K562 (cell line): ENCODE measurements at regions not wholly inside any gene's neighbourhood (a gene's known extent, or its start where the extent isn't known, plus 50 kb on each side); places are given as distances from the start of the nearest gene placed in this dataset.

Experiments used
- ATAC-seq: fragments of 200-7000 bp; cut with Tn5 transposase; 3 replicates; pipeline ENCODE4 v1.9.1; 2020; ENCODE audit warnings: moderate library complexity
- BruUV-seq: library from RNA; stranded (reverse); fragments of 400-500 nt; replicated peaks from 2 replicates; lab custom pipeline; 2021; lab: Mats Ljungman, UMichigan
- CTCF ChIA-PET: fragments of 300-600 bp; formaldehyde crosslinking; extraction: SDS; loops from one replicate; lab custom pipeline; 2021; ENCODE audit warnings: low intra/inter-chr PET ratio; lab: Yijun Ruan, JAX
- POLR2A ChIA-PET: fragments of 300-600, 350-650 bp; sonication (Branson Sonifier 250); formaldehyde crosslinking; extraction: SDS; loops from one replicate; lab custom pipeline; 2021; ENCODE audit warnings: antibody characterized with exemption, inconsistent platforms; lab: Yijun Ruan, JAX
- DNase-seq, 4 experiments: peaks; one replicate each; pipeline versions ENCODE4 v3.0.0 to v3.0.0-alpha.2; 2011 to 2018; ENCODE audit warnings: low spot score in 3 of 4, mixed read lengths in 3 of 4; ENCODE audit errors: extremely low read depth in 1 of 4
- FAIRE-seq: peaks from 2 replicates; lab custom pipeline; 2011; peaks lifted over from hg19 to GRCh38; lab: Jason Lieb, UNC
- H2AFZ ChIP-seq: 2 replicates; pipeline ENCODE4 v1.6.0; 2011; ENCODE audit warnings: low read depth, low read length, control low read depth, inconsistent platforms
- H3K27ac ChIP-seq: fragments of 200-600 bp; 3 replicates; pipeline ENCODE4 v1.8.0; 2011; ENCODE audit warnings: low read depth, mild to moderate bottlenecking, control low read depth, inconsistent platforms, low read length, moderate library complexity, mixed read lengths; ENCODE audit errors: extremely low read depth
- H3K27me3 ChIP-seq, 2 experiments: fragments of 300-600 bp in 1 of 2; 2 replicates in 1 of 2; 3 replicates in 1 of 2; pipeline versions ENCODE4 v1.6.0 to v1.8.0; 2011; ENCODE audit warnings: inconsistent platforms in 2 of 2, low read length in 2 of 2, mild to moderate bottlenecking in 1 of 2, mixed read lengths in 1 of 2, moderate library complexity in 1 of 2; ENCODE audit not compliant: control insufficient read depth in 2 of 2, insufficient read depth in 2 of 2
- H3K36me3 ChIP-seq: fragments of 300-600 bp; 3 replicates; pipeline ENCODE4 v1.8.0; 2011; ENCODE audit warnings: mild to moderate bottlenecking, low read length, inconsistent platforms; ENCODE audit not compliant: control insufficient read depth, insufficient read depth
- H3K4me1 ChIP-seq, 2 experiments: fragments of 200-600 bp in 1 of 2; replicated peaks in 1 of 2; 2 replicates in 1 of 2; 3 replicates in 1 of 2; pipeline versions ENCODE4 v1.5.1 to v1.8.0; 2011; ENCODE audit warnings: inconsistent platforms in 2 of 2, low read length in 2 of 2, mild to moderate bottlenecking in 1 of 2, mixed read lengths in 1 of 2, moderate library complexity in 1 of 2; ENCODE audit not compliant: control insufficient read depth in 2 of 2, insufficient read depth in 2 of 2
- H3K4me2 ChIP-seq: 2 replicates; pipeline ENCODE4 v1.6.1; 2011; ENCODE audit warnings: low read length, control low read depth, inconsistent platforms, mixed read lengths; ENCODE audit not compliant: insufficient read depth
- H3K4me3 ChIP-seq: fragments of 200-600 bp; sonication (generic), shearing (Covaris generic); 2 replicates; pipeline ENCODE4 v1.5.1; 2016; ENCODE audit warnings: control low read depth, inconsistent platforms
- H3K79me2 ChIP-seq: fragments of 200-600 bp; 3 replicates; pipeline ENCODE4 v1.8.0; 2011; ENCODE audit warnings: low read length, inconsistent platforms; ENCODE audit not compliant: control insufficient read depth, insufficient read depth
- H3K9ac ChIP-seq, 2 experiments: 2 replicates each; pipeline versions ENCODE4 v1.6.0 to v1.6.1; 2011; ENCODE audit warnings: low read depth in 2 of 2, low read length in 2 of 2, control low read depth in 1 of 2, inconsistent platforms in 1 of 2, mild to moderate bottlenecking in 1 of 2, mixed read lengths in 1 of 2; ENCODE audit not compliant: insufficient read depth in 1 of 2
- H3K9me1 ChIP-seq: one replicate; pipeline ENCODE4 v1.6.0; 2011; ENCODE audit warnings: inconsistent platforms, mild to moderate bottlenecking, low read length, moderate library complexity; ENCODE audit not compliant: control insufficient read depth, insufficient read depth
- H3K9me3 ChIP-seq: replicated peaks from 2 replicates; pipeline ENCODE4 v1.5.1; 2011; ENCODE audit warnings: low read depth, low read length, inconsistent platforms; ENCODE audit not compliant: control insufficient read depth, insufficient read depth
- H4K20me1 ChIP-seq: replicated peaks from 2 replicates; pipeline ENCODE4 v1.6.1; 2011; ENCODE audit warnings: low read length, inconsistent platforms, mixed read lengths; ENCODE audit not compliant: control insufficient read depth, insufficient read depth
- ARID2 ChIP-seq: fragments of 450-650 bp; IDR thresholded peaks from 2 replicates; pipeline ENCODE4 v1.6.1; 2017; ENCODE audit warnings: antibody characterized with exemption, mild to moderate bottlenecking
- ATF7 ChIP-seq: fragments of 450-650 bp; IDR thresholded peaks from 2 replicates; pipeline ENCODE4 v1.7.1; 2014; ENCODE audit warnings: mild to moderate bottlenecking, moderate library complexity
- CBFB ChIP-seq: sonication (generic); formaldehyde crosslinking; IDR thresholded peaks from 2 replicates; pipeline ENCODE4 v1.4.0; 2020; ENCODE audit warnings: mild to moderate bottlenecking, missing genetic modification reagents
- CHAMP1 ChIP-seq: fragments of 450-650 bp; IDR thresholded peaks from 2 replicates; pipeline ENCODE4 v1.6.1; 2016; ENCODE audit warnings: mild to moderate bottlenecking
- CHD4 ChIP-seq: fragments of 200-600 bp; sonication (generic); IDR thresholded peaks from 3 replicates; pipeline ENCODE4 v1.6.1; 2012; ENCODE audit warnings: low read depth, mild to moderate bottlenecking, mixed read lengths, low read length, inconsistent platforms; ENCODE audit not compliant: insufficient read depth, insufficient replicate concordance, poor library complexity, severe bottlenecking
- ELF4 ChIP-seq: fragments of 450-650 bp; formaldehyde crosslinking; IDR thresholded peaks from 2 replicates; pipeline ENCODE4 v1.4.0; 2022; ENCODE audit warnings: missing genetic modification characterization
- ETS2 ChIP-seq: IDR thresholded peaks from 2 replicates; pipeline ENCODE4 v1.6.1; 2016; ENCODE audit warnings: borderline replicate concordance, missing genetic modification characterization, mild to moderate bottlenecking, moderate library complexity, missing compliant biosample characterization; ENCODE audit not compliant: poor library complexity, severe bottlenecking
- FIP1L1 ChIP-seq: fragments of 200-400 bp; formaldehyde crosslinking; IDR thresholded peaks from 2 replicates; pipeline ENCODE4 v1.6.1; 2018; ENCODE audit warnings: mild to moderate bottlenecking, low read depth, low read length; ENCODE audit not compliant: poor library complexity, severe bottlenecking
- FOXK1 ChIP-seq: sonication (generic); formaldehyde crosslinking; IDR thresholded peaks from 2 replicates; pipeline ENCODE4 v1.8.0; 2022; ENCODE audit warnings: missing genetic modification reagents, mild to moderate bottlenecking, borderline replicate concordance
- NR2C1 ChIP-seq, 2 experiments: fragments of 450-650 bp; IDR thresholded peaks; 2 replicates each; pipeline ENCODE4 v1.6.1; 2017; ENCODE audit warnings: mild to moderate bottlenecking in 2 of 2, antibody characterized with exemption in 1 of 2, inconsistent platforms in 1 of 2, missing compliant biosample characterization in 1 of 2, missing genetic modification characterization in 1 of 2
- NR2C2 ChIP-seq, 2 experiments: fragments of 200-800 bp in 1 of 2; sonication (Bioruptor generic) in 1 of 2; sonication (generic) in 1 of 2; formaldehyde crosslinking in 1 of 2; IDR thresholded peaks; 2 replicates each; pipeline versions ENCODE4 v1.6.1 to v1.8.0; 2016 to 2022; ENCODE audit warnings: mild to moderate bottlenecking in 1 of 2, missing compliant biosample characterization in 1 of 2, missing genetic modification characterization in 1 of 2, missing genetic modification reagents in 1 of 2
- PTBP1 ChIP-seq: fragments of 200-400 bp; formaldehyde crosslinking; IDR thresholded peaks from 2 replicates; pipeline ENCODE4 v1.6.1; 2017; ENCODE audit warnings: low read depth, low read length
- SMAD4 ChIP-seq: fragments of 250-450 bp; sonication (Bioruptor Pico); conservative IDR thresholded peaks from 2 replicates; pipeline ENCODE4 v1.8.0; 2021; ENCODE audit warnings: inconsistent platforms, mild to moderate bottlenecking, moderate library complexity
- SP2 ChIP-seq: IDR thresholded peaks from 2 replicates; pipeline ENCODE4 v1.6.1; 2011; ENCODE audit warnings: mild to moderate bottlenecking, low read depth, low read length, moderate library complexity; ENCODE audit not compliant: poor library complexity, severe bottlenecking; ENCODE audit errors: extremely low read depth
- ZFPM2 ChIP-seq: fragments of 250-450 bp; sonication (Bioruptor Pico); IDR thresholded peaks from 2 replicates; pipeline ENCODE4 v1.5.1; 2022; ENCODE audit warnings: mild to moderate bottlenecking
- ZNF551 ChIP-seq: fragments of 250-450 bp; sonication (Bioruptor Pico); IDR thresholded peaks from 2 replicates; pipeline ENCODE4 v1.5.0; 2021; ENCODE audit warnings: mild to moderate bottlenecking, moderate library complexity
- WGBS: fragments of 100-300 bp; shearing (Covaris generic); methylation state at CpG from one replicate; pipeline ENCODE4 v1.1.6; 2016; ENCODE audit warnings: low coverage, mixed read lengths; ENCODE audit not compliant: insufficient coverage; ENCODE audit errors: missing lambda C conversion rate; 5-methylcytosine and 5-hydroxymethylcytosine counted together
- in situ Hi-C: fragments of 300-500 bp; cut with MboI; formaldehyde crosslinking; loops from 4 replicates; pipeline ENCODE4 v1.15.0; 2018; ENCODE audit warnings: inconsistent platforms, mixed read lengths
- intact Hi-C: fragments of 100-400 bp; cut with micrococcal nuclease; formaldehyde crosslinking; loops from 2 replicates; pipeline ENCODE4 v1.14.2; 2022
- TF ChIP-seq, protein P1 (sequence below): fragments of 250-450 bp; sonication (Bioruptor Pico); IDR thresholded peaks from 2 replicates; pipeline ENCODE4 v1.8.0; 2021; ENCODE audit warnings: moderate library complexity, mild to moderate bottlenecking, inconsistent platforms
- TF ChIP-seq, protein P2 (sequence below), 3 experiments: IDR thresholded peaks in 2 of 3; conservative IDR thresholded peaks in 1 of 3; 2 replicates each; pipeline ENCODE4 v1.5.1; 2011 to 2012; ENCODE audit warnings: low read length in 3 of 3, mild to moderate bottlenecking in 3 of 3, control low read depth in 2 of 3, improper control_type of control experiment in 1 of 3, inconsistent platforms in 1 of 3, low read depth in 1 of 3, mixed read lengths in 1 of 3, moderate library complexity in 1 of 3; ENCODE audit not compliant: insufficient read depth in 2 of 3

- DNase-seq (no peak), FAIRE-seq (no peak), ATAC-seq (no peak)
- Histone ChIP-seq H3K9ac (no peak overlapping the region), H3K4me2 (no peak overlapping the region), H2AFZ (no peak overlapping the region), H3K9me1 (no peaks in the 10 kb centered on the region), H3K9me3 (no peaks in the 10 kb centered on the region), H3K79me2 (no peaks in the 10 kb centered on the region), H4K20me1 (no peaks in the 10 kb centered on the region), H3K27me3 (no peaks in the 10 kb centered on the region), H3K4me1 (no peaks in the 10 kb centered on the region), H3K36me3 (no peaks in the 10 kb centered on the region), H3K4me3 (no peak overlapping the region), H3K27ac (no peak overlapping the region)
- 0% methylated on average over 5 of the region's 5 CpGs for WGBS
- POLR2A ChIA-PET: no interaction called here
- no peak for TF ChIP-seq FIP1L1
- TF ChIP-seq FOXK1 (CRISPR knock-in tag): no peak
- TF ChIP-seq NR2C2 (CRISPR knock-in tag; IDR thresholded peaks at IDR 0.05): no peak
- no peak for TF ChIP-seq NR2C2 (tag; IDR thresholded peaks at IDR 0.05)
- no peak for TF ChIP-seq CHAMP1
- TF ChIP-seq CBFB: no peak
- TF ChIP-seq SP2: no peak
- TF ChIP-seq, protein P1, sequence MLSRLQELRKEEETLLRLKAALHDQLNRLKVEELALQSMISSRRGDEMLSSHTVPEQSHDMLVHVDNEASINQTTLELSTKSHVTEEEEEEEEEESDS (CRISPR knock-in tag): no peak
- TF ChIP-seq ATF7: no peak
- no peak for TF ChIP-seq ZNF551 (CRISPR knock-in tag)
- no peak for TF ChIP-seq NR2C1 (IDR thresholded peaks at IDR 0.05)
- no peak for TF ChIP-seq NR2C1 (tag; IDR thresholded peaks at IDR 0.05)
- TF ChIP-seq ZFPM2: no peak
- no peak for TF ChIP-seq ELF4
- no peak for TF ChIP-seq ETS2 (tag)
- no peak for TF ChIP-seq CHD4
- TF ChIP-seq, protein P2, sequence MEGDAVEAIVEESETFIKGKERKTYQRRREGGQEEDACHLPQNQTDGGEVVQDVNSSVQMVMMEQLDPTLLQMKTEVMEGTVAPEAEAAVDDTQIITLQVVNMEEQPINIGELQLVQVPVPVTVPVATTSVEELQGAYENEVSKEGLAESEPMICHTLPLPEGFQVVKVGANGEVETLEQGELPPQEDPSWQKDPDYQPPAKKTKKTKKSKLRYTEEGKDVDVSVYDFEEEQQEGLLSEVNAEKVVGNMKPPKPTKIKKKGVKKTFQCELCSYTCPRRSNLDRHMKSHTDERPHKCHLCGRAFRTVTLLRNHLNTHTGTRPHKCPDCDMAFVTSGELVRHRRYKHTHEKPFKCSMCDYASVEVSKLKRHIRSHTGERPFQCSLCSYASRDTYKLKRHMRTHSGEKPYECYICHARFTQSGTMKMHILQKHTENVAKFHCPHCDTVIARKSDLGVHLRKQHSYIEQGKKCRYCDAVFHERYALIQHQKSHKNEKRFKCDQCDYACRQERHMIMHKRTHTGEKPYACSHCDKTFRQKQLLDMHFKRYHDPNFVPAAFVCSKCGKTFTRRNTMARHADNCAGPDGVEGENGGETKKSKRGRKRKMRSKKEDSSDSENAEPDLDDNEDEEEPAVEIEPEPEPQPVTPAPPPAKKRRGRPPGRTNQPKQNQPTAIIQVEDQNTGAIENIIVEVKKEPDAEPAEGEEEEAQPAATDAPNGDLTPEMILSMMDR (IDR thresholded peaks at IDR 0.05 in 2 of 3, conservative IDR thresholded peaks at IDR 0.05 in 1 of 3; ENCODE audit: insufficient read depth in 2 of 3, low read depth in 1 of 3, low read length in 3 of 3): no peak
- no peak for TF ChIP-seq ARID2
- no peak for TF ChIP-seq SMAD4 (CRISPR knock-in tag)
- TF ChIP-seq PTBP1: no peak
- CTCF ChIA-PET: no interaction called here
- in situ Hi-C loops: no loop called here
- intact Hi-C loops: no loop called here
- no TSS peak for BruUV-seq
These were observed 544.5 kb upstream of the ZNF608 start for GRCh38 chr5:125290935-125291334.
